ENCODE measurements at regions not wholly inside any gene's neighbourhood (a gene's known extent, or its start where the extent isn't known, plus 50 kb on each side); places are given as distances from the start of the nearest gene placed in this dataset.

DNA sequence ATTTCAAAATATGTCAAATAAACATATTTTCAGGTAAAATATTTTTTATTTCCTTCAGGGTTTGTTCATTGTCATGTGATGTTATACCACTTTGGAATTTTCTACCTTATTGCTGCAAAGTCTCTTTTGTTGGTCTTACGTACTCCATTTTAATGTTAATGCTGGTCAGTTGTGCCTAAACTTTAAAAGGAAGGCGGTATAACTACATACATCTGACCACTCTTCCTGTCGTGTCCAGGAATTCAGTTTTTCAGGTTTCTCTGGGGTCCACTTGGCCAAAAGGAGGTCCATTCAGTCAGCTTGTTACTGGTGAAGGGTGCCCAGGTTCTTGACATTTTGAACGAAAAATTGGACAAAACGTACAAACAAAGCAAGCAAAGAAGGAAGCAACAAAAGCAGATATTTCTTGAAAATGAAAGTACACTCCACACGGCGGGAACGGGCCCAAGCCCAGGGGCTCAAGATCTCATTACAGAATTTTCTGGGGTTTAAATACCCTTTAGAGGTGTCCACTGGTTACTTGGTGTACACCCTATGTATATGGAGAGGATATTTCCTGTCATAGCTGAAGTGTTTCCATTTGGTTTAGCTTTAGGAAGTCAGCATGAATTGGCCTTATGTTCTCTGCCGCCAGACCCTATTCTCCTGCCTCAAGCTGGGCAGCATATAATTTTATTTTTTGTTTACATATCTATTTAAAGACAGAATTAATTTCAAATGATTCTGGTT, 471.7 kb upstream of the CDH7 start:
- ATAC-seq, result no peak
- no peak for TF ChIP-seq ARNTL (CRISPR knock-in tag; IDR thresholded peaks at IDR 0.05; ENCODE audit: borderline replicate concordance, low read depth)

DNA sequence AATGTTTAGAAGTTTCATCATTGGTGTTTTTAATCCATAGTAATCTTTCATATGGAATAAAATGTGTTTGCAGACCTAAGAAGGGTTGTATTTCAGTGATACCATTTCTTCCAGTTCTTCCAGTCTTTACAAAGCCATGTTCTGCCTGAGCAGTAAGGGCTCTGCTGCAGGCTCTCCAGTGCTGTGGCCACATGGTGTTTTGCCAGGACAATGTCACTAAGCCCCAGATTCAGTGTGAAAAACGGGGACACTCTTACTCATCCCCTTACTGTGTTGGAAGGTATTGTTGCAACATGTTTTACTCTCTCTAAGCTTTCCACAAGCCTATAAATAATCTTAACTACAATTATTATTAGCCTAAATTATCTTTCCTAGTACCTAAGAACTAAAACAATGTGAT, 481.4 kb upstream of the CDH7 start:
- no peak for TF ChIP-seq GLIS3 (CRISPR knock-in tag; IDR thresholded peaks at IDR 0.05)
- TF ChIP-seq ZNF70 (CRISPR knock-in tag; IDR thresholded peaks at IDR 0.05), result no peak
- TF ChIP-seq BACH2 (CRISPR knock-in tag; IDR thresholded peaks at IDR 0.05; ENCODE audit: borderline replicate concordance), result no peak
- TF ChIP-seq, protein P1, sequence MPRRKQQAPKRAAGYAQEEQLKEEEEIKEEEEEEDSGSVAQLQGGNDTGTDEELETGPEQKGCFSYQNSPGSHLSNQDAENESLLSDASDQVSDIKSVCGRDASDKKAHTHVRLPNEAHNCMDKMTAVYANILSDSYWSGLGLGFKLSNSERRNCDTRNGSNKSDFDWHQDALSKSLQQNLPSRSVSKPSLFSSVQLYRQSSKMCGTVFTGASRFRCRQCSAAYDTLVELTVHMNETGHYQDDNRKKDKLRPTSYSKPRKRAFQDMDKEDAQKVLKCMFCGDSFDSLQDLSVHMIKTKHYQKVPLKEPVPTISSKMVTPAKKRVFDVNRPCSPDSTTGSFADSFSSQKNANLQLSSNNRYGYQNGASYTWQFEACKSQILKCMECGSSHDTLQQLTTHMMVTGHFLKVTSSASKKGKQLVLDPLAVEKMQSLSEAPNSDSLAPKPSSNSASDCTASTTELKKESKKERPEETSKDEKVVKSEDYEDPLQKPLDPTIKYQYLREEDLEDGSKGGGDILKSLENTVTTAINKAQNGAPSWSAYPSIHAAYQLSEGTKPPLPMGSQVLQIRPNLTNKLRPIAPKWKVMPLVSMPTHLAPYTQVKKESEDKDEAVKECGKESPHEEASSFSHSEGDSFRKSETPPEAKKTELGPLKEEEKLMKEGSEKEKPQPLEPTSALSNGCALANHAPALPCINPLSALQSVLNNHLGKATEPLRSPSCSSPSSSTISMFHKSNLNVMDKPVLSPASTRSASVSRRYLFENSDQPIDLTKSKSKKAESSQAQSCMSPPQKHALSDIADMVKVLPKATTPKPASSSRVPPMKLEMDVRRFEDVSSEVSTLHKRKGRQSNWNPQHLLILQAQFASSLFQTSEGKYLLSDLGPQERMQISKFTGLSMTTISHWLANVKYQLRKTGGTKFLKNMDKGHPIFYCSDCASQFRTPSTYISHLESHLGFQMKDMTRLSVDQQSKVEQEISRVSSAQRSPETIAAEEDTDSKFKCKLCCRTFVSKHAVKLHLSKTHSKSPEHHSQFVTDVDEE (CRISPR knock-in tag; IDR thresholded peaks at IDR 0.05), result no peak
- TF ChIP-seq PPARA (CRISPR knock-in tag; IDR thresholded peaks at IDR 0.05; ENCODE audit: borderline replicate concordance), result no peak
- TF ChIP-seq CSRNP3 (CRISPR knock-in tag; IDR thresholded peaks at IDR 0.05), result no peak
- no peak for TF ChIP-seq ZFP30 (CRISPR knock-in tag; IDR thresholded peaks at IDR 0.05)
- no peak for TF ChIP-seq ZFP3 (CRISPR knock-in tag; IDR thresholded peaks at IDR 0.05)
- TF ChIP-seq ESRRG (CRISPR knock-in tag; IDR thresholded peaks at IDR 0.05), result no peak
- no peak for TF ChIP-seq TCF4 (CRISPR knock-in tag; IDR thresholded peaks at IDR 0.05; ENCODE audit: borderline replicate concordance)
- no peak for TF ChIP-seq ARNTL (CRISPR knock-in tag; IDR thresholded peaks at IDR 0.05; ENCODE audit: borderline replicate concordance, low read depth)
- ATAC-seq, result no peak

GRCh38 chr18:65265761-65266160, 485.1 kb upstream of the CDH7 start:
- ATAC-seq, result no peak
- no peak for TF ChIP-seq RARB (CRISPR knock-in tag; IDR thresholded peaks at IDR 0.05)
- no peak for TF ChIP-seq TCF4 (CRISPR knock-in tag; IDR thresholded peaks at IDR 0.05; ENCODE audit: borderline replicate concordance)
- no peak for TF ChIP-seq OSR1 (CRISPR knock-in tag; IDR thresholded peaks at IDR 0.05)
- no peak for TF ChIP-seq ZNF565 (CRISPR knock-in tag; conservative IDR thresholded peaks at IDR 0.05; ENCODE audit: low read depth)
- TF ChIP-seq CSDC2 (CRISPR knock-in tag; IDR thresholded peaks at IDR 0.05), result no peak
- no peak for TF ChIP-seq TOX (CRISPR knock-in tag; IDR thresholded peaks at IDR 0.05; ENCODE audit: borderline replicate concordance)
- no peak for TF ChIP-seq PATZ1 (CRISPR knock-in tag; IDR thresholded peaks at IDR 0.05; ENCODE audit: borderline replicate concordance)
- TF ChIP-seq ZFP3 (CRISPR knock-in tag; IDR thresholded peaks at IDR 0.05), result no peak
- no peak for TF ChIP-seq ZNF70 (CRISPR knock-in tag; IDR thresholded peaks at IDR 0.05)

- TF ChIP-seq TOX (CRISPR knock-in tag; IDR thresholded peaks at IDR 0.05; ENCODE audit: borderline replicate concordance), result no peak
- no peak for TF ChIP-seq TCF4 (CRISPR knock-in tag; IDR thresholded peaks at IDR 0.05; ENCODE audit: borderline replicate concordance)
- no peak for TF ChIP-seq ZNF8 (CRISPR knock-in tag; IDR thresholded peaks at IDR 0.05)
- TF ChIP-seq CSDC2 (CRISPR knock-in tag; IDR thresholded peaks at IDR 0.05), result no peak
- TF ChIP-seq ZNF565 (CRISPR knock-in tag; conservative IDR thresholded peaks at IDR 0.05; ENCODE audit: low read depth), result no peak
- TF ChIP-seq PATZ1 (CRISPR knock-in tag; IDR thresholded peaks at IDR 0.05; ENCODE audit: borderline replicate concordance), result no peak
- no peak for TF ChIP-seq ZFP3 (CRISPR knock-in tag; IDR thresholded peaks at IDR 0.05)
- TF ChIP-seq, protein P2, sequence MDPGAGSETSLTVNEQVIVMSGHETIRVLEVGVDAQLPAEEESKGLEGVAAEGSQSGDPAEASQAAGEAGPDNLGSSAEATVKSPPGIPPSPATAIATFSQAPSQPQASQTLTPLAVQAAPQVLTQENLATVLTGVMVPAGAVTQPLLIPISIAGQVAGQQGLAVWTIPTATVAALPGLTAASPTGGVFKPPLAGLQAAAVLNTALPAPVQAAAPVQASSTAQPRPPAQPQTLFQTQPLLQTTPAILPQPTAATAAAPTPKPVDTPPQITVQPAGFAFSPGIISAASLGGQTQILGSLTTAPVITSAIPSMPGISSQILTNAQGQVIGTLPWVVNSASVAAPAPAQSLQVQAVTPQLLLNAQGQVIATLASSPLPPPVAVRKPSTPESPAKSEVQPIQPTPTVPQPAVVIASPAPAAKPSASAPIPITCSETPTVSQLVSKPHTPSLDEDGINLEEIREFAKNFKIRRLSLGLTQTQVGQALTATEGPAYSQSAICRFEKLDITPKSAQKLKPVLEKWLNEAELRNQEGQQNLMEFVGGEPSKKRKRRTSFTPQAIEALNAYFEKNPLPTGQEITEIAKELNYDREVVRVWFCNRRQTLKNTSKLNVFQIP (CRISPR knock-in tag; IDR thresholded peaks at IDR 0.05; ENCODE audit: borderline replicate concordance, low read depth), result no peak
- TF ChIP-seq ISL1 (CRISPR knock-in tag; IDR thresholded peaks at IDR 0.05), result no peak
- no peak for TF ChIP-seq ZFP30 (CRISPR knock-in tag; IDR thresholded peaks at IDR 0.05)
- TF ChIP-seq, protein P1 (CRISPR knock-in tag; IDR thresholded peaks at IDR 0.05), result no peak
- TF ChIP-seq RARB (CRISPR knock-in tag; IDR thresholded peaks at IDR 0.05), result no peak
- ATAC-seq, result no peak
Observed at GRCh38 chr18:65260030-65260429, 490.8 kb upstream of the CDH7 start.
